ENCODE measurements at regions not wholly inside any gene's neighbourhood (a gene's known extent, or its start where the extent isn't known, plus 50 kb on each side); places are given as distances from the start of the nearest gene placed in this dataset.

DNA sequence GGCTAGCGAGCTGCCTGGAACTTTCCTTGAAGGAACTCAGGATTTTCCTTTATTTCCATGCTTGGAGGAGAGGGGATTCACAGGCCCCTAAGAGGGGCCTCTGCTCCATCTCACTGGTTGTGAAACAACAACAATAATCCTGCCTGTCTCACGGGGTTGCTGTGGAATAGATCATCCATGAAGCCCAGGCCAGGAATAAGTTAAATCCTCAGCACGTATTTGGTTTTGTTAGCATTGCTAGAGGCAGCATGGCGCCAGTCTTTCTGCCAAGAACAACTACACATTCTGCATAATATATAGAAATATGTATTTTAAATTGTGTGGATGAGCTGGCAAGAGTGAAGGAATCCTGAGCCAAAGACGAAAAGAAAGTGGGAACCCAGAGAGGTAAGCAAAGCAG is 80.8 kb upstream of the L3MBTL4 start:
- Histone ChIP-seq H3K4me3 (ENCODE audit: low read length) (no peak overlapping the region), H3K9me2 (replicated peaks; ENCODE audit: control insufficient read depth, low read length) (no peaks in the 10 kb centered on the region), H3K27ac (ENCODE audit: low read depth, low read length) (no peak overlapping the region)

DNA sequence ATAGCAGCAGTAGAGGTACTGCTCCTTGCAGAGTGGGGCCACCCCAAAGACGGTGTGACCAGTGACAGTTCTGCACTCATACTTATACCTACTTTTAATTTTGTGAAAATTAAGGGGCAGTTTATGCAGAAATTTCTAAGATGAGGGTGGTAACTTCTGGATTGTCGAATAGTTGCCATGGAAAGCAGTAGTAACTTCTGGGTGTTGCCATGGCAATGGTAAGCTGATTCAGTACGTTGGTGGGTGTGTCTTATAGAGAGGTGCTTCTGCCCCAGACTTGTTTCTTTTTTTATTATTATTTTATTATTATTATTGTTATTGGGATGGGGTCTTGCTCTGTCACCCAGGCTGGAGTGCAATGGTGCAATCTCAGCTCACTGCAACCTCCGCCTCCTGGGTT is 82.8 kb upstream of the L3MBTL4 start:
- no peak overlapping the region for H3K4me2 ChIP-seq (ENCODE audit: low read length)
- H3K27ac ChIP-seq (ENCODE audit: low read depth, low read length): no peak overlapping the region
- no peaks in the 10 kb centered on the region for H3K4me1 ChIP-seq (ENCODE audit: control insufficient read depth, low read length)
- no peaks in the 10 kb centered on the region for H3K9me2 ChIP-seq (replicated peaks; ENCODE audit: control insufficient read depth, low read length)
- H3K4me3 ChIP-seq (ENCODE audit: low read length): no peak overlapping the region
- H4K20me1 ChIP-seq (ENCODE audit: control insufficient read depth, insufficient read depth, low read depth, low read length): no peaks in the 10 kb centered on the region
- no peaks in the 10 kb centered on the region for H3F3A ChIP-seq (ENCODE audit: control insufficient read depth, insufficient read depth)
- H3K36me3 ChIP-seq (ENCODE audit: control insufficient read depth, low read length): no peaks in the 10 kb centered on the region
- H3K79me2 ChIP-seq (ENCODE audit: control insufficient read depth, low read length): no peaks in the 10 kb centered on the region
- no peaks in the 10 kb centered on the region for H3K9me3 ChIP-seq (ENCODE audit: control insufficient read depth, insufficient read depth, low read length)
- H3K27me3 ChIP-seq (ENCODE audit: control insufficient read depth, low read length): no peaks in the 10 kb centered on the region
- TF ChIP-seq, protein P1, sequence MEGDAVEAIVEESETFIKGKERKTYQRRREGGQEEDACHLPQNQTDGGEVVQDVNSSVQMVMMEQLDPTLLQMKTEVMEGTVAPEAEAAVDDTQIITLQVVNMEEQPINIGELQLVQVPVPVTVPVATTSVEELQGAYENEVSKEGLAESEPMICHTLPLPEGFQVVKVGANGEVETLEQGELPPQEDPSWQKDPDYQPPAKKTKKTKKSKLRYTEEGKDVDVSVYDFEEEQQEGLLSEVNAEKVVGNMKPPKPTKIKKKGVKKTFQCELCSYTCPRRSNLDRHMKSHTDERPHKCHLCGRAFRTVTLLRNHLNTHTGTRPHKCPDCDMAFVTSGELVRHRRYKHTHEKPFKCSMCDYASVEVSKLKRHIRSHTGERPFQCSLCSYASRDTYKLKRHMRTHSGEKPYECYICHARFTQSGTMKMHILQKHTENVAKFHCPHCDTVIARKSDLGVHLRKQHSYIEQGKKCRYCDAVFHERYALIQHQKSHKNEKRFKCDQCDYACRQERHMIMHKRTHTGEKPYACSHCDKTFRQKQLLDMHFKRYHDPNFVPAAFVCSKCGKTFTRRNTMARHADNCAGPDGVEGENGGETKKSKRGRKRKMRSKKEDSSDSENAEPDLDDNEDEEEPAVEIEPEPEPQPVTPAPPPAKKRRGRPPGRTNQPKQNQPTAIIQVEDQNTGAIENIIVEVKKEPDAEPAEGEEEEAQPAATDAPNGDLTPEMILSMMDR (IDR thresholded peaks at IDR 0.05; ENCODE audit: low read depth, low read length, poor library complexity, severe bottlenecking): no peak
- TF ChIP-seq EZH2phosphoT487 (IDR thresholded peaks at IDR 0.05; ENCODE audit: borderline replicate concordance, low read length): no peak

More for the DNA sequence above, 80.8 kb upstream of the L3MBTL4 start:
- TF ChIP-seq, protein P1 (IDR thresholded peaks at IDR 0.05; ENCODE audit: low read depth, low read length, poor library complexity, severe bottlenecking): no peak
- TF ChIP-seq EZH2phosphoT487 (IDR thresholded peaks at IDR 0.05; ENCODE audit: borderline replicate concordance, low read length): no peak
- Histone ChIP-seq H3K4me1 (ENCODE audit: control insufficient read depth, low read length) (no peaks in the 10 kb centered on the region), H4K20me1 (ENCODE audit: control insufficient read depth, insufficient read depth, low read depth, low read length) (no peaks in the 10 kb centered on the region), H3K9me3 (ENCODE audit: control insufficient read depth, insufficient read depth, low read length) (no peaks in the 10 kb centered on the region), H3K4me2 (ENCODE audit: low read length) (no peak overlapping the region), H3K36me3 (ENCODE audit: control insufficient read depth, low read length) (no peaks in the 10 kb centered on the region), H3K27me3 (ENCODE audit: control insufficient read depth, low read length) (no peaks in the 10 kb centered on the region), H3K79me2 (ENCODE audit: control insufficient read depth, low read length) (no peaks in the 10 kb centered on the region), H3F3A (ENCODE audit: control insufficient read depth, insufficient read depth) (no peaks in the 10 kb centered on the region)

DNA sequence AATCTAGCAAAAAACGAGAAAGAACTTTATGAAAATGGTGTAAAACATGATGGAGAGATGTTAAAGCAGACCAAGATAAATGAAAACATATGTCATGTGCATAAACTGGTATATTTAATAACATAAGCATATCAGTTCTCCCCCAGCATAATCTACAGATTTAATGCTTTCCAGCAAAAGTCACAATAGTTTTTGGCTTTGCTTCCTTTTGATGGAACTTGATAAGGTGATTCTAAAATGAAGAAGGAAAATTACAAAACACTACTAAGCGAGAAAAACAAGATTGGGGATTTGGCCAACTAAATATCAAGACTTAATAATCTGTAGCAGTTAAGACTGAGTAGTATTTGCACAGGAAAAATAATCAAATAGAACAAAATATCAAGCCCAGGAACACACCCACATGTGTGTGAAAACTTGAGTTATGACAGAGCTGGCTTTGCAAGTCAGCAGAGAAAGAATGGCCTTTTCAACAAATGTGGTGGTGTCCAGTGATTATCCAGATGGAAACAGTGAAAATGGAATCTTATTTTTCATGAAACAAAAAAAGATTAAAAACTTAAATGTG is 83.7 kb upstream of the L3MBTL4 start:
- no peaks in the 10 kb centered on the region for H3K79me2 ChIP-seq (ENCODE audit: control insufficient read depth, low read length)
- H3K36me3 ChIP-seq (ENCODE audit: control insufficient read depth, low read length): no peaks in the 10 kb centered on the region
- TF ChIP-seq, protein P1 (IDR thresholded peaks at IDR 0.05; ENCODE audit: low read depth, low read length, poor library complexity, severe bottlenecking): no peak
- no peak for TF ChIP-seq EZH2phosphoT487 (IDR thresholded peaks at IDR 0.05; ENCODE audit: borderline replicate concordance, low read length)

More for the DNA sequence above, 83.7 kb upstream of the L3MBTL4 start:
- H3K27ac ChIP-seq (ENCODE audit: low read depth, low read length): no peak overlapping the region
- no peak overlapping the region for H3K4me2 ChIP-seq (ENCODE audit: low read length)
- H3K4me1 ChIP-seq (ENCODE audit: control insufficient read depth, low read length): no peaks in the 10 kb centered on the region
- H3K9me3 ChIP-seq (ENCODE audit: control insufficient read depth, insufficient read depth, low read length): no peaks in the 10 kb centered on the region
- no peaks in the 10 kb centered on the region for H3K9me2 ChIP-seq (replicated peaks; ENCODE audit: control insufficient read depth, low read length)
- no peaks in the 10 kb centered on the region for H3F3A ChIP-seq (ENCODE audit: control insufficient read depth, insufficient read depth)
- H4K20me1 ChIP-seq (ENCODE audit: control insufficient read depth, insufficient read depth, low read depth, low read length): no peaks in the 10 kb centered on the region
- H3K27me3 ChIP-seq (ENCODE audit: control insufficient read depth, low read length): no peaks in the 10 kb centered on the region
- no peak overlapping the region for H3K4me3 ChIP-seq (ENCODE audit: low read length)

Measured in DOHH2 (cell line).